HepG2 (cell line): ENCODE measurements at regions not wholly inside any gene's neighbourhood (a gene's known extent, or its start where the extent isn't known, plus 50 kb on each side); places are given as distances from the start of the nearest gene placed in this dataset.

Experiments
- ATAC-seq: fragments of 200-7000 bp; cut with Tn5 transposase; 3 replicates; pipeline ENCODE4 v1.9.1; 2020; ENCODE audit warnings: mild to moderate bottlenecking, moderate library complexity
- BruUV-seq: library from RNA; stranded (reverse); fragments of 400-500 nt; replicated peaks from 2 replicates; lab custom pipeline; 2021; lab: Mats Ljungman, UMichigan
- CTCF ChIA-PET: fragments of 300-600 bp; formaldehyde crosslinking; extraction: SDS; loops from one replicate; lab custom pipeline; 2021; ENCODE audit warnings: low total read pairs, inconsistent platforms, low intra/inter-chr PET ratio; lab: Yijun Ruan, JAX
- POLR2A ChIA-PET: fragments of 350-600 bp; sonication (Branson Sonifier 250); formaldehyde crosslinking; loops from one replicate; lab custom pipeline; 2020; ENCODE audit warnings: antibody characterized with exemption, inconsistent platforms; lab: Yijun Ruan, JAX
- DNase-seq: peaks from one replicate; pipeline ENCODE4 v3.0.0-alpha.2; 2015; ENCODE audit warnings: low spot score
- FAIRE-seq: peaks from 3 replicates; lab custom pipeline; 2011; peaks lifted over from hg19 to GRCh38; lab: Jason Lieb, UNC
- H2AFZ ChIP-seq: one replicate; pipeline ENCODE4 v1.6.1; 2011; ENCODE audit warnings: low read length, inconsistent platforms
- H3K27ac ChIP-seq: fragments of 300-600 bp; 3 replicates; pipeline ENCODE4 v1.8.0; 2011; ENCODE audit warnings: mixed run types, mild to moderate bottlenecking, mixed read lengths, low read length, inconsistent platforms; ENCODE audit not compliant: insufficient read depth; ENCODE audit errors: extremely low read length
- H3K27me3 ChIP-seq, 2 experiments: fragments of 200-600 bp in 1 of 2; 2 replicates in 1 of 2; 3 replicates in 1 of 2; pipeline versions ENCODE4 v1.6.0 to v1.8.0; 2011; ENCODE audit warnings: low read length in 2 of 2, mild to moderate bottlenecking in 2 of 2, moderate library complexity in 2 of 2, inconsistent platforms in 1 of 2; ENCODE audit not compliant: insufficient read depth in 2 of 2, control insufficient read depth in 1 of 2
- H3K36me3 ChIP-seq, 2 experiments: fragments of 200-600 bp in 1 of 2; replicated peaks in 1 of 2; 2 replicates in 1 of 2; 3 replicates in 1 of 2; pipeline versions ENCODE4 v1.5.1 to v1.8.0; 2011; ENCODE audit warnings: low read length in 2 of 2, inconsistent platforms in 1 of 2; ENCODE audit not compliant: insufficient read depth in 2 of 2, control insufficient read depth in 1 of 2
- H3K4me1 ChIP-seq: 2 replicates; pipeline ENCODE4 v1.5.1; 2012; ENCODE audit warnings: low read length, inconsistent platforms; ENCODE audit not compliant: insufficient read depth
- H3K4me2 ChIP-seq: 2 replicates; pipeline ENCODE4 v1.6.0; 2011; ENCODE audit warnings: low read depth, low read length, inconsistent platforms
- H3K4me3 ChIP-seq, 3 experiments: fragments of 200-600 bp in 1 of 3; sonication (generic), shearing (Covaris generic) in 1 of 3; replicated peaks in 1 of 3; 2 replicates each; pipeline ENCODE4 v1.5.1; 2011 to 2016; ENCODE audit warnings: low read length in 3 of 3, inconsistent platforms in 2 of 3, low read depth in 2 of 3, mild to moderate bottlenecking in 2 of 3, control low read depth in 1 of 3, mixed read lengths in 1 of 3; ENCODE audit not compliant: insufficient read depth in 1 of 3
- H3K79me2 ChIP-seq: one replicate; pipeline ENCODE4 v1.6.1; 2011; ENCODE audit warnings: low read length, inconsistent platforms; ENCODE audit not compliant: insufficient read depth
- H3K9ac ChIP-seq: 2 replicates; pipeline ENCODE4 v1.6.0; 2011; ENCODE audit warnings: mild to moderate bottlenecking, low read depth, low read length, inconsistent platforms; ENCODE audit not compliant: insufficient read depth
- H3K9me3 ChIP-seq: 2 replicates; pipeline ENCODE4 v1.5.1; 2012; ENCODE audit warnings: mild to moderate bottlenecking, low read length
- H4K20me1 ChIP-seq: 2 replicates; pipeline ENCODE4 v1.6.0; 2011; ENCODE audit warnings: inconsistent platforms, mild to moderate bottlenecking, low read length, moderate library complexity; ENCODE audit not compliant: insufficient read depth
- CTCF ChIP-seq: sonication (generic); formaldehyde crosslinking; IDR thresholded peaks from 2 replicates; pipeline ENCODE4 v1.5.0; 2020; ENCODE audit warnings: mild to moderate bottlenecking, missing genetic modification reagents, moderate library complexity
- ETV5 ChIP-seq: IDR thresholded peaks from 2 replicates; pipeline ENCODE4 v1.6.1; 2018; ENCODE audit warnings: missing biosample characterization, missing genetic modification reagents, inconsistent platforms, borderline replicate concordance
- GABPA ChIP-seq, 2 experiments: IDR thresholded peaks; 2 replicates each; pipeline ENCODE4 v1.6.1; 2011 to 2016; ENCODE audit warnings: low read depth in 2 of 2, low read length in 1 of 2, missing biosample characterization in 1 of 2, missing genetic modification characterization in 1 of 2
- ZBTB7A ChIP-seq: sonication (generic); formaldehyde crosslinking; IDR thresholded peaks from 2 replicates; pipeline ENCODE4 v1.8.0; 2022; ENCODE audit warnings: mild to moderate bottlenecking, missing genetic modification reagents
- ZFP90 ChIP-seq: sonication (generic); formaldehyde crosslinking; IDR thresholded peaks from 2 replicates; pipeline ENCODE4 v1.8.0; 2022; ENCODE audit warnings: missing genetic modification reagents, mild to moderate bottlenecking, inconsistent platforms, borderline replicate concordance
- ZNF274 ChIP-seq: sonication (generic); formaldehyde crosslinking; IDR thresholded peaks from 2 replicates; pipeline ENCODE4 v1.5.1; 2020; ENCODE audit warnings: mild to moderate bottlenecking, missing genetic modification reagents
- ZNF724P ChIP-seq: sonication (generic); formaldehyde crosslinking; IDR thresholded peaks from 2 replicates; pipeline ENCODE4 v1.8.0; 2022; ENCODE audit warnings: missing genetic modification reagents, borderline replicate concordance
- WGBS: methylation state at CpG from one replicate; pipeline ENCODE4 v1.1.6; 2017; ENCODE audit warnings: low lambda C conversion rate; 5-methylcytosine and 5-hydroxymethylcytosine counted together
- in situ Hi-C: cut with HindIII; loops from 2 replicates; pipeline ENCODE4 v1.10.0; 2017; ENCODE audit warnings: low pct_unique_long_range_greater_than_20kb; ENCODE audit not compliant: extremely low pct_ligation_motif_present
- intact Hi-C: fragments of 100-400 bp; cut with micrococcal nuclease; formaldehyde crosslinking; loops from one replicate; pipeline ENCODE4 v1.10.0; 2022; ENCODE audit not compliant: unreplicated experiment

- Histone ChIP-seq H3K27ac (no peak overlapping the region), H3K9ac (no peak overlapping the region), H2AFZ (no peak overlapping the region), H3K4me3 (no peak overlapping the region), H3K4me1 (peaks cover 12% of the 10 kb centered on the region; the same call in 1 of the 2 replicates), H3K36me3 (no peaks in the 10 kb centered on the region), H3K9me3 (no peaks in the 10 kb centered on the region), H3K4me2 (no peak overlapping the region), H3K79me2 (no peaks in the 10 kb centered on the region), H3K27me3 (no peaks in the 10 kb centered on the region), H4K20me1 (no peaks in the 10 kb centered on the region)
- 45% methylated on average over 4 of the region's 4 CpGs for WGBS
- ATAC-seq (no peak), DNase-seq (no peak), FAIRE-seq (no peak)
- ChIA-PET POLR2A (no interaction called here), CTCF (no interaction called here)
- BruUV-seq: no TSS peak
- in situ Hi-C loops (no loop called here), intact Hi-C loops (loop anchor here (1.0 kb wide), 1 partner anchor 302 kb away; no protein-coding TSS in a partner anchor)
- TF ChIP-seq ZFP90 (CRISPR knock-in tag): no peak
- TF ChIP-seq ETV5 (CRISPR knock-in tag): no peak
Measured at GRCh38 chr6:100176951-100177710, 183.1 kb upstream of the MCHR2 start.

- DNase-seq: peak; percentile 14
Measured at GRCh38 chr6:100176311-100176950, 182.4 kb upstream of the MCHR2 start.

More at GRCh38 chr6:100176311-100176950, 182.4 kb upstream of the MCHR2 start:
- H3K27me3 ChIP-seq: no peaks in the 10 kb centered on the region
- in situ Hi-C loops: no loop called here
- H3K36me3 ChIP-seq: no peaks in the 10 kb centered on the region
- H3K9me3 ChIP-seq: no peaks in the 10 kb centered on the region
- ATAC-seq: peak; percentile 69
- H3K4me2 ChIP-seq: no peak overlapping the region
- ChIA-PET CTCF (no interaction called here), POLR2A (no interaction called here)
- H4K20me1 ChIP-seq: no peaks in the 10 kb centered on the region
- TF ChIP-seq GABPA (IDR thresholded peaks at IDR 0.05; ENCODE audit: low read depth, low read length): no peak
- no peak for TF ChIP-seq GABPA (CRISPR knock-in tag; IDR thresholded peaks at IDR 0.05; ENCODE audit: low read depth)
- no peak for TF ChIP-seq ZNF724P (CRISPR knock-in tag)
- no peak for TF ChIP-seq ZBTB7A
- TF ChIP-seq ZNF274: no peak
- peak; percentile 29; the same call in 1 of the 2 replicates for TF ChIP-seq CTCF (CRISPR knock-in tag)
- no peak overlapping the region for H2AFZ ChIP-seq
- H3K9ac ChIP-seq: no peak overlapping the region
- no peaks in the 10 kb centered on the region for H3K79me2 ChIP-seq
- H3K4me3 ChIP-seq: no peak overlapping the region
- FAIRE-seq: no peak
- WGBS: 40% methylated on average over 6 of the region's 6 CpGs
- BruUV-seq: no TSS peak
- peaks cover 12% of the 10 kb centered on the region; the same call in 1 of the 2 replicates for H3K4me1 ChIP-seq
- H3K27ac ChIP-seq: no peak overlapping the region
- intact Hi-C loops: loop anchor here (1.0 kb wide), 1 partner anchor 303 kb away; no protein-coding TSS in a partner anchor
